OCI-M2 (cell line): ENCODE measurements at regions not wholly inside any gene's neighbourhood (a gene's known extent, or its start where the extent isn't known, plus 50 kb on each side); places are given as distances from the start of the nearest gene placed in this dataset.
"Not testable (repeated sequence)": the region's sequence is repeated elsewhere in the genome, so short reads cannot be mapped to it uniquely, and the experiment has no call there.

ENCODE experiments used
- DNase-seq: peaks from one replicate; lab custom pipeline; 2025; ENCODE audit not compliant: unreplicated experiment; lab: John Stamatoyannopoulos, UW

GRCh38 chr13:27327633-27328032 is 57.0 kb downstream of the RASL11A start:
- no peak for DNase-seq

GRCh38 chr13:27329210-27329609 is 58.6 kb downstream of the RASL11A start:
- no peak for DNase-seq

- no peak for DNase-seq
These were observed 64.3 kb downstream of the RASL11A start for GRCh38 chr13:27334774-27335435.

- DNase-seq: no peak
These were observed 65.5 kb downstream of the RASL11A start for GRCh38 chr13:27336014-27336673.

- DNase-seq: no peak
These were observed 67.6 kb downstream of the RASL11A start for GRCh38 chr13:27338207-27338606.

GRCh38 chr13:27338816-27339215 is 68.2 kb downstream of the RASL11A start:
- DNase-seq: no peak

GRCh38 chr13:27339299-27339698 is 68.7 kb downstream of the RASL11A start:
- DNase-seq: no peak

GRCh38 chr13:27341616-27342015 is 71.0 kb downstream of the RASL11A start:
- DNase-seq: no peak

GRCh38 chr13:27347211-27347772 is 76.7 kb downstream of the RASL11A start:
- no peak for DNase-seq

GRCh38 chr13:27348461-27348860 is 76.0 kb upstream of the GTF3A start:
- no peak for DNase-seq

GRCh38 chr13:27349458-27349857 is 75.0 kb upstream of the GTF3A start:
- no peak for DNase-seq

- DNase-seq: not testable (repeated sequence)
These were observed 73.6 kb upstream of the GTF3A start for GRCh38 chr13:27350825-27351224.

GRCh38 chr13:27352698-27353097 is 71.7 kb upstream of the GTF3A start:
- no peak for DNase-seq

- no peak for DNase-seq
These were observed 71.2 kb upstream of the GTF3A start for GRCh38 chr13:27353166-27353583.

GRCh38 chr13:27353708-27354107 is 70.7 kb upstream of the GTF3A start:
- DNase-seq: no peak

GRCh38 chr13:27354379-27354778 is 70.0 kb upstream of the GTF3A start:
- no peak for DNase-seq

- no peak for DNase-seq
These were observed 68.5 kb upstream of the GTF3A start for GRCh38 chr13:27355894-27356293.

GRCh38 chr13:27358420-27358819 is 66.0 kb upstream of the GTF3A start:
- DNase-seq: no peak

- DNase-seq: peak; percentile 3
These were observed 65.1 kb upstream of the GTF3A start for GRCh38 chr13:27359199-27359821.

- DNase-seq: no peak
These were observed 63.9 kb upstream of the GTF3A start for GRCh38 chr13:27360562-27360961.

GRCh38 chr13:27362064-27362751 is 62.2 kb upstream of the GTF3A start:
- peak; percentile 77 for DNase-seq
